NCI-H1930 (cell line): ENCODE measurements at regions not wholly inside any gene's neighbourhood (a gene's known extent, or its start where the extent isn't known, plus 50 kb on each side); places are given as distances from the start of the nearest gene placed in this dataset.
"Not testable (repeated sequence)": the region's sequence is repeated elsewhere in the genome, so short reads cannot be mapped to it uniquely, and the experiment has no call there.

Experiments
- DNase-seq, 2 experiments: peaks; one replicate each; lab custom pipeline; 2025; lab: John Stamatoyannopoulos, UW

- no peak for DNase-seq
These were observed 189.5 kb downstream of the ERCC6L2 start for GRCh38 chr9:96064826-96065481.

- DNase-seq = no peak
These were observed 187.4 kb downstream of the ERCC6L2 start for GRCh38 chr9:96062854-96063253.

- DNase-seq = no peak
These were observed 186.5 kb downstream of the ERCC6L2 start for GRCh38 chr9:96062031-96062430.

GRCh38 chr9:96061293-96061987 lies 185.9 kb downstream of the ERCC6L2 start:
- no peak for DNase-seq

- DNase-seq = no peak
These were observed 182.7 kb downstream of the ERCC6L2 start for GRCh38 chr9:96058218-96058617.

- DNase-seq = no peak
These were observed 181.7 kb downstream of the ERCC6L2 start for GRCh38 chr9:96057155-96057554.

GRCh38 chr9:96056226-96056625 lies 180.7 kb downstream of the ERCC6L2 start:
- no peak for DNase-seq

GRCh38 chr9:96054248-96054647 lies 178.8 kb downstream of the ERCC6L2 start:
- DNase-seq = not testable (repeated sequence)

GRCh38 chr9:96052686-96053085 lies 177.2 kb downstream of the ERCC6L2 start:
- no peak for DNase-seq

- DNase-seq = no peak
These were observed 175.9 kb downstream of the ERCC6L2 start for GRCh38 chr9:96051423-96051822.

- DNase-seq = no peak
These were observed 175.3 kb downstream of the ERCC6L2 start for GRCh38 chr9:96050861-96051155.

- DNase-seq = no peak
These were observed 174.8 kb downstream of the ERCC6L2 start for GRCh38 chr9:96050048-96050860.

- no peak for DNase-seq
These were observed 173.7 kb downstream of the ERCC6L2 start for GRCh38 chr9:96048956-96049831.

GRCh38 chr9:96048104-96048955 lies 172.8 kb downstream of the ERCC6L2 start:
- no peak for DNase-seq

- DNase-seq = no peak
These were observed 172.2 kb downstream of the ERCC6L2 start for GRCh38 chr9:96047741-96048103.

- DNase-seq = no peak
These were observed 171.7 kb downstream of the ERCC6L2 start for GRCh38 chr9:96047116-96047639.

- DNase-seq = no peak
These were observed 170.3 kb downstream of the ERCC6L2 start for GRCh38 chr9:96045811-96046210.

GRCh38 chr9:96044401-96044800 lies 168.9 kb downstream of the ERCC6L2 start:
- no peak for DNase-seq

- DNase-seq = no peak
These were observed 165.3 kb downstream of the ERCC6L2 start for GRCh38 chr9:96040591-96041461.

GRCh38 chr9:96038914-96039313 lies 163.4 kb downstream of the ERCC6L2 start:
- DNase-seq = no peak
